ENCODE measurements at regions not wholly inside any gene's neighbourhood (a gene's known extent, or its start where the extent isn't known, plus 50 kb on each side); places are given as distances from the start of the nearest gene placed in this dataset.

- H3K4me1 Mint-ChIP-seq: no peaks in the 10 kb centered on the region
- no peak overlapping the region for H3K4me3 Mint-ChIP-seq
- no peak for ATAC-seq (replicated peaks)
- H3K27ac Mint-ChIP-seq: no peak overlapping the region
- no peaks in the 10 kb centered on the region for H3K36me3 Mint-ChIP-seq (ENCODE audit: low read depth)
- H3K9me3 Mint-ChIP-seq: no peaks in the 10 kb centered on the region
- peaks cover 6% of the 10 kb centered on the region for H3K27me3 Mint-ChIP-seq
These were observed 219.6 kb downstream of the PLK2 start for GRCh38 chr5:58240322-58240721.

- Mint-ChIP-seq H3K27ac (no peak overlapping the region), H3K9me3 (no peaks in the 10 kb centered on the region), H3K4me3 (no peak overlapping the region), H3K4me1 (no peaks in the 10 kb centered on the region), H3K36me3 (ENCODE audit: low read depth) (no peaks in the 10 kb centered on the region), H3K27me3 (peaks cover 6% of the 10 kb centered on the region)
- ATAC-seq (replicated peaks): no peak
These were observed 220.2 kb downstream of the PLK2 start for GRCh38 chr5:58239731-58240130.

- peaks cover 6% of the 10 kb centered on the region for H3K27me3 Mint-ChIP-seq
- H3K4me1 Mint-ChIP-seq: no peaks in the 10 kb centered on the region
- no peaks in the 10 kb centered on the region for H3K36me3 Mint-ChIP-seq (ENCODE audit: low read depth)
- peak; percentile 49 for ATAC-seq (replicated peaks)
- no peak overlapping the region for H3K27ac Mint-ChIP-seq
- H3K9me3 Mint-ChIP-seq: no peaks in the 10 kb centered on the region
- no peak overlapping the region for H3K4me3 Mint-ChIP-seq
These were observed 220.8 kb downstream of the PLK2 start for GRCh38 chr5:58239045-58239444.

- H3K27me3 Mint-ChIP-seq: peaks cover 10% of the 10 kb centered on the region
- no peak overlapping the region for H3K4me3 Mint-ChIP-seq
- H3K4me1 Mint-ChIP-seq: no peaks in the 10 kb centered on the region
- no peak overlapping the region for H3K27ac Mint-ChIP-seq
- ATAC-seq (replicated peaks): no peak
- H3K36me3 Mint-ChIP-seq (ENCODE audit: low read depth): no peaks in the 10 kb centered on the region
- no peaks in the 10 kb centered on the region for H3K9me3 Mint-ChIP-seq
These were observed 223.4 kb downstream of the PLK2 start for GRCh38 chr5:58236498-58236897.

GRCh38 chr5:58235299-58235698, 224.6 kb downstream of the PLK2 start:
- Mint-ChIP-seq H3K36me3 (ENCODE audit: low read depth) (no peaks in the 10 kb centered on the region), H3K9me3 (no peaks in the 10 kb centered on the region), H3K4me3 (no peak overlapping the region), H3K27ac (no peak overlapping the region), H3K27me3 (peaks cover 11% of the 10 kb centered on the region), H3K4me1 (no peaks in the 10 kb centered on the region)
- ATAC-seq (replicated peaks): no peak

GRCh38 chr5:58232130-58232529, 227.8 kb downstream of the PLK2 start:
- H3K9me3 Mint-ChIP-seq: no peaks in the 10 kb centered on the region
- H3K4me3 Mint-ChIP-seq: no peak overlapping the region
- H3K4me1 Mint-ChIP-seq: no peaks in the 10 kb centered on the region
- no peaks in the 10 kb centered on the region for H3K36me3 Mint-ChIP-seq (ENCODE audit: low read depth)
- H3K27ac Mint-ChIP-seq: no peak overlapping the region
- peaks cover 13% of the 10 kb centered on the region for H3K27me3 Mint-ChIP-seq
- no peak for ATAC-seq (replicated peaks)

- Mint-ChIP-seq H3K4me3 (no peak overlapping the region), H3K9me3 (no peaks in the 10 kb centered on the region), H3K27ac (no peak overlapping the region), H3K4me1 (no peaks in the 10 kb centered on the region), H3K27me3 (peaks cover 13% of the 10 kb centered on the region), H3K36me3 (ENCODE audit: low read depth) (no peaks in the 10 kb centered on the region)
- no peak for ATAC-seq (replicated peaks)
These were observed 228.8 kb downstream of the PLK2 start for GRCh38 chr5:58231041-58231440.

- no peak for ATAC-seq (replicated peaks)
- H3K4me3 Mint-ChIP-seq: no peak overlapping the region
- H3K27ac Mint-ChIP-seq: no peak overlapping the region
- no peaks in the 10 kb centered on the region for H3K36me3 Mint-ChIP-seq (ENCODE audit: low read depth)
- H3K4me1 Mint-ChIP-seq: no peaks in the 10 kb centered on the region
- H3K27me3 Mint-ChIP-seq: peaks cover 13% of the 10 kb centered on the region
- no peaks in the 10 kb centered on the region for H3K9me3 Mint-ChIP-seq
These were observed 231.0 kb downstream of the PLK2 start for GRCh38 chr5:58228896-58229295.

GRCh38 chr5:58227858-58228257, 232.0 kb downstream of the PLK2 start:
- no peaks in the 10 kb centered on the region for H3K9me3 Mint-ChIP-seq
- peaks cover 13% of the 10 kb centered on the region for H3K27me3 Mint-ChIP-seq
- ATAC-seq (replicated peaks): no peak
- no peak overlapping the region for H3K4me3 Mint-ChIP-seq
- H3K27ac Mint-ChIP-seq: no peak overlapping the region
- H3K4me1 Mint-ChIP-seq: no peaks in the 10 kb centered on the region
- no peaks in the 10 kb centered on the region for H3K36me3 Mint-ChIP-seq (ENCODE audit: low read depth)

- Mint-ChIP-seq H3K27me3 (peaks cover 6% of the 10 kb centered on the region), H3K27ac (no peak overlapping the region), H3K36me3 (ENCODE audit: low read depth) (no peaks in the 10 kb centered on the region), H3K4me3 (no peak overlapping the region), H3K9me3 (no peaks in the 10 kb centered on the region), H3K4me1 (no peaks in the 10 kb centered on the region)
- no peak for ATAC-seq (replicated peaks)
These were observed 235.2 kb downstream of the PLK2 start for GRCh38 chr5:58224661-58225060.

- no peak overlapping the region for H3K4me3 Mint-ChIP-seq
- H3K36me3 Mint-ChIP-seq (ENCODE audit: low read depth): no peaks in the 10 kb centered on the region
- no peak for ATAC-seq (replicated peaks)
- H3K27ac Mint-ChIP-seq: no peak overlapping the region
- H3K9me3 Mint-ChIP-seq: no peaks in the 10 kb centered on the region
- H3K4me1 Mint-ChIP-seq: no peaks in the 10 kb centered on the region
- H3K27me3 Mint-ChIP-seq: peaks cover 6% of the 10 kb centered on the region
These were observed 235.7 kb downstream of the PLK2 start for GRCh38 chr5:58224221-58224620.

- Mint-ChIP-seq H3K36me3 (ENCODE audit: low read depth) (no peaks in the 10 kb centered on the region), H3K4me1 (no peaks in the 10 kb centered on the region), H3K27me3 (peaks cover 7% of the 10 kb centered on the region), H3K27ac (no peak overlapping the region), H3K4me3 (no peak overlapping the region), H3K9me3 (no peaks in the 10 kb centered on the region)
- ATAC-seq (replicated peaks): no peak
These were observed 244.5 kb downstream of the PLK2 start for GRCh38 chr5:58215364-58215763.

GRCh38 chr5:58211441-58211840, 248.4 kb downstream of the PLK2 start:
- Mint-ChIP-seq H3K27ac (no peak overlapping the region), H3K27me3 (peaks cover 19% of the 10 kb centered on the region), H3K9me3 (no peaks in the 10 kb centered on the region), H3K4me1 (no peaks in the 10 kb centered on the region), H3K36me3 (ENCODE audit: low read depth) (no peaks in the 10 kb centered on the region), H3K4me3 (no peak overlapping the region)
- no peak for ATAC-seq (replicated peaks)

- no peaks in the 10 kb centered on the region for H3K9me3 Mint-ChIP-seq
- H3K27me3 Mint-ChIP-seq: peaks cover 18% of the 10 kb centered on the region
These were observed 251.2 kb downstream of the PLK2 start for GRCh38 chr5:58208674-58209073.

GRCh38 chr5:58207076-58207475, 252.8 kb downstream of the PLK2 start:
- Mint-ChIP-seq H3K4me3 (no peak overlapping the region), H3K9me3 (no peaks in the 10 kb centered on the region), H3K36me3 (ENCODE audit: low read depth) (no peaks in the 10 kb centered on the region), H3K27me3 (peaks cover 15% of the 10 kb centered on the region), H3K27ac (no peak overlapping the region), H3K4me1 (no peaks in the 10 kb centered on the region)
- ATAC-seq (replicated peaks): no peak

More at GRCh38 chr5:58208674-58209073, 251.2 kb downstream of the PLK2 start:
- H3K27ac Mint-ChIP-seq: no peak overlapping the region
- H3K4me3 Mint-ChIP-seq: no peak overlapping the region
- ATAC-seq (replicated peaks): no peak
- no peaks in the 10 kb centered on the region for H3K36me3 Mint-ChIP-seq (ENCODE audit: low read depth)
- no peaks in the 10 kb centered on the region for H3K4me1 Mint-ChIP-seq

GRCh38 chr5:58204966-58205365, 254.9 kb downstream of the PLK2 start:
- H3K4me3 Mint-ChIP-seq: no peak overlapping the region
- H3K9me3 Mint-ChIP-seq: no peaks in the 10 kb centered on the region
- peaks cover 20% of the 10 kb centered on the region for H3K27me3 Mint-ChIP-seq
- H3K4me1 Mint-ChIP-seq: no peaks in the 10 kb centered on the region
- H3K27ac Mint-ChIP-seq: no peak overlapping the region
- no peak for ATAC-seq (replicated peaks)
- no peaks in the 10 kb centered on the region for H3K36me3 Mint-ChIP-seq (ENCODE audit: low read depth)
